GM12878 (cell line): ENCODE measurements at regions not wholly inside any gene's neighbourhood (a gene's known extent, or its start where the extent isn't known, plus 50 kb on each side); places are given as distances from the start of the nearest gene placed in this dataset.

Experiments used
- ATAC-seq: fragments of 200-7000 bp; cut with Tn5 transposase; 3 replicates; pipeline ENCODE4 v1.9.1; 2020; ENCODE audit warnings: mild to moderate bottlenecking, moderate library complexity
- BruUV-seq: library from RNA; stranded (reverse); fragments of 400-500 nt; replicated peaks from 2 replicates; lab custom pipeline; 2021; lab: Mats Ljungman, UMichigan
- CTCF ChIA-PET: fragments of 300-600 bp; sonication (Branson Sonifier 250); formaldehyde crosslinking; extraction: SDS; loops from one replicate; lab custom pipeline; 2021; ENCODE audit warnings: inconsistent platforms; lab: Yijun Ruan, JAX
- POLR2A ChIA-PET: fragments of 350-600 bp; formaldehyde crosslinking; extraction: SDS; loops from one replicate; lab custom pipeline; 2021; ENCODE audit warnings: inconsistent platforms; lab: Charles Lee
- RAD21 ChIA-PET: fragments of 300-600 bp; sonication (Branson Sonifier 250); formaldehyde crosslinking; loops from one replicate; lab custom pipeline; 2023; ENCODE audit warnings: antibody characterized with exemption; ENCODE audit not compliant: unreplicated experiment; lab: Charles Lee
- SMC1A ChIA-PET: fragments of 300-600 bp; sonication (Branson Sonifier 250); formaldehyde crosslinking; loops from one replicate; lab custom pipeline; 2023; ENCODE audit not compliant: unreplicated experiment, uncharacterized antibody; lab: Charles Lee
- DNase-seq: peaks from one replicate; pipeline ENCODE4 v3.0.0-alpha.2; 2011; ENCODE audit warnings: low read depth, low spot score
- FAIRE-seq: peaks from 3 replicates; lab custom pipeline; 2011; peaks lifted over from hg19 to GRCh38; lab: Jason Lieb, UNC
- H2AFZ ChIP-seq: 2 replicates; pipeline ENCODE4 v1.6.0; 2011; ENCODE audit warnings: low read depth, low read length, control low read depth; ENCODE audit not compliant: control insufficient read depth
- H3K27ac ChIP-seq: 2 replicates; pipeline ENCODE4 v1.5.1; 2011; ENCODE audit warnings: control low read depth; ENCODE audit not compliant: control insufficient read depth, insufficient read depth
- H3K27me3 ChIP-seq, 2 experiments: replicated peaks in 1 of 2; 2 replicates each; pipeline versions ENCODE4 v1.6.0 to v1.6.1; 2011; ENCODE audit warnings: low read length in 1 of 2; ENCODE audit not compliant: control insufficient read depth in 2 of 2, insufficient read depth in 2 of 2
- H3K36me3 ChIP-seq, 2 experiments: 2 replicates each; pipeline ENCODE4 v1.5.1; 2011; ENCODE audit warnings: low read length in 1 of 2; ENCODE audit not compliant: control insufficient read depth in 2 of 2, insufficient read depth in 2 of 2
- H3K4me1 ChIP-seq: 2 replicates; pipeline ENCODE4 v1.6.1; 2011; ENCODE audit warnings: mild to moderate bottlenecking, low read length, moderate library complexity, mixed read lengths; ENCODE audit not compliant: control insufficient read depth, insufficient read depth
- H3K4me2 ChIP-seq: 2 replicates; pipeline ENCODE4 v1.6.0; 2011; ENCODE audit warnings: control low read depth; ENCODE audit not compliant: control insufficient read depth, insufficient read depth
- H3K4me3 ChIP-seq: fragments of 200-600 bp; sonication (generic); 2 replicates; pipeline ENCODE4 v1.5.1; 2016
- H3K79me2 ChIP-seq: 2 replicates; pipeline ENCODE4 v1.6.0; 2011; ENCODE audit warnings: low read length; ENCODE audit not compliant: control insufficient read depth, insufficient read depth
- H3K9ac ChIP-seq: 2 replicates; pipeline ENCODE4 v1.8.0; 2011; ENCODE audit warnings: low read length, control low read depth, mixed read lengths; ENCODE audit not compliant: control insufficient read depth, insufficient read depth
- H3K9me3 ChIP-seq: replicated peaks from 3 replicates; pipeline ENCODE4 v1.5.1; 2011; ENCODE audit warnings: mild to moderate bottlenecking, low read length; ENCODE audit not compliant: control insufficient read depth, insufficient read depth
- H4K20me1 ChIP-seq: 2 replicates; pipeline ENCODE4 v1.6.0; 2011; ENCODE audit not compliant: control insufficient read depth, insufficient read depth
- BCLAF1 ChIP-seq: fragments of 450-650 bp; IDR thresholded peaks from 2 replicates; pipeline ENCODE4 v1.6.1; 2017; ENCODE audit warnings: antibody characterized with exemption, mild to moderate bottlenecking, moderate library complexity
- BHLHE40 ChIP-seq, 2 experiments: fragments of 450-650 bp in 1 of 2; IDR thresholded peaks; 2 replicates each; pipeline ENCODE4 v1.6.1; 2011 to 2017; ENCODE audit warnings: low read depth in 2 of 2, borderline replicate concordance in 1 of 2, improper control_type of control experiment in 1 of 2, low read length in 1 of 2, mild to moderate bottlenecking in 1 of 2
- HCFC1 ChIP-seq: fragments of 150-350 bp; IDR thresholded peaks from 2 replicates; pipeline ENCODE4 v1.6.1; 2014; ENCODE audit warnings: low read length
- POLR2AphosphoS2 ChIP-seq: IDR thresholded peaks from 2 replicates; pipeline ENCODE4 v1.6.1; 2011; ENCODE audit warnings: low read depth, mild to moderate bottlenecking, low read length, improper control_type of control experiment, moderate library complexity
- RELB ChIP-seq: fragments of 450-650 bp; IDR thresholded peaks from 2 replicates; pipeline ENCODE4 v1.6.1; 2017; ENCODE audit warnings: low read depth, mild to moderate bottlenecking, moderate library complexity
- SP1 ChIP-seq: IDR thresholded peaks from one replicate; pipeline ENCODE4 v1.6.1; 2011; ENCODE audit warnings: low read depth, low read length
- SPI1 ChIP-seq: IDR thresholded peaks from 2 replicates; pipeline ENCODE4 v1.6.1; 2011; ENCODE audit warnings: low read depth, mild to moderate bottlenecking, low read length, moderate library complexity, borderline replicate concordance; ENCODE audit not compliant: insufficient read depth
- SREBF2 ChIP-seq: IDR thresholded peaks from 2 replicates; pipeline ENCODE4 v1.6.1; 2012; ENCODE audit warnings: mild to moderate bottlenecking, low read length
- TCF3 ChIP-seq: IDR thresholded peaks from 2 replicates; pipeline ENCODE4 v1.6.1; 2012; ENCODE audit warnings: low read depth, mild to moderate bottlenecking, low read length, borderline replicate concordance; ENCODE audit not compliant: insufficient read depth
- ZNF384 ChIP-seq: IDR thresholded peaks from 2 replicates; pipeline ENCODE4 v1.6.1; 2012; ENCODE audit warnings: low read depth, mild to moderate bottlenecking, low read length, improper control_type of control experiment, borderline replicate concordance
- WGBS: methylation state at CpG from one replicate; pipeline ENCODE4 v1.1.6; 2016; ENCODE audit warnings: low lambda C conversion rate; ENCODE audit not compliant: insufficient replicate concordance, insufficient coverage; ENCODE audit errors: missing lambda C conversion rate; 5-methylcytosine and 5-hydroxymethylcytosine counted together
- in situ Hi-C: fragments of 300-500 bp; cut with MboI; formaldehyde crosslinking; loops from 9 replicates; pipeline ENCODE4 v1.14.3; 2018; ENCODE audit warnings: mixed read lengths
- intact Hi-C: fragments of 100-400 bp; cut with micrococcal nuclease; formaldehyde crosslinking; loops from one replicate; pipeline ENCODE4 v1.14.2; 2022; ENCODE audit not compliant: unreplicated experiment
- TF ChIP-seq, protein P1 (sequence below): fragments of 450-650 bp; IDR thresholded peaks from 2 replicates; pipeline ENCODE4 v1.6.1; 2017; ENCODE audit warnings: mild to moderate bottlenecking, low read depth, inconsistent platforms; ENCODE audit not compliant: poor library complexity, severe bottlenecking
- TF ChIP-seq, protein P2 (sequence below): fragments of 450-650 bp; IDR thresholded peaks from 2 replicates; pipeline ENCODE4 v1.6.1; 2016; ENCODE audit warnings: mild to moderate bottlenecking

DNA sequence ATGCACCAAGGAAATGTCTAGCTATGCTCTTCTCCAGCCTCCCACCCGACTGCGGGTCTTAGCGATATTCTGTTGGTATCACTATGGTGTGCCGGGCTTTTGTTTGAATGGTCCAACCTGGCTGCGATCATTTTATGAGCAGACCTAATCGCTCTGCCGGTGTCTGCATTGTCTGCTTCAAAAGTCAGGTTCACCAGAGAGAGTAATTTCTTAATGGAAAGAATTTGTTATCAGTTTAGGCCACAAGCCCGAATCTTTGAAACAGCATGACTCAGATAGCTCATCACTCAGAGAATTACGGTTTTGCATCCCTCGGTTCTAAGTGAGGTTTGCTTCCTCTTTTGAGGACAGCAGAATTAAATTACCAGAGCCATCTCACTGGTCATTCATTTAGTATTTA lies 521.0 kb upstream of the ARID1B start (continued):
- TF ChIP-seq SREBF2 (no peak), BHLHE40 (IDR thresholded peaks at IDR 0.05; ENCODE audit: borderline replicate concordance in 1 of 2, low read depth in 2 of 2, low read length in 1 of 2) (no peak)

GRCh38 chr6:156254240-156254639 lies 522.9 kb upstream of the ARID1B start:
- no peaks in the 10 kb centered on the region for H3K36me3 ChIP-seq
- H2AFZ ChIP-seq: no peak overlapping the region
- in situ Hi-C loops: no loop called here
- H3K4me2 ChIP-seq: no peak overlapping the region
- FAIRE-seq (no peak), DNase-seq (no peak)
- POLR2A ChIA-PET: no interaction called here
- H3K4me1 ChIP-seq: no peaks in the 10 kb centered on the region
- H3K27ac ChIP-seq: no peak overlapping the region
- no peak overlapping the region for H3K9ac ChIP-seq
- CTCF ChIA-PET: no interaction called here
- no peaks in the 10 kb centered on the region for H3K79me2 ChIP-seq
- TF ChIP-seq BCLAF1 (no peak), TCF3 (no peak), SPI1 (no peak), ZNF384 (no peak), HCFC1 (no peak), SP1 (no peak), RELB (no peak), POLR2AphosphoS2 (no peak)
- TF ChIP-seq, protein P1, sequence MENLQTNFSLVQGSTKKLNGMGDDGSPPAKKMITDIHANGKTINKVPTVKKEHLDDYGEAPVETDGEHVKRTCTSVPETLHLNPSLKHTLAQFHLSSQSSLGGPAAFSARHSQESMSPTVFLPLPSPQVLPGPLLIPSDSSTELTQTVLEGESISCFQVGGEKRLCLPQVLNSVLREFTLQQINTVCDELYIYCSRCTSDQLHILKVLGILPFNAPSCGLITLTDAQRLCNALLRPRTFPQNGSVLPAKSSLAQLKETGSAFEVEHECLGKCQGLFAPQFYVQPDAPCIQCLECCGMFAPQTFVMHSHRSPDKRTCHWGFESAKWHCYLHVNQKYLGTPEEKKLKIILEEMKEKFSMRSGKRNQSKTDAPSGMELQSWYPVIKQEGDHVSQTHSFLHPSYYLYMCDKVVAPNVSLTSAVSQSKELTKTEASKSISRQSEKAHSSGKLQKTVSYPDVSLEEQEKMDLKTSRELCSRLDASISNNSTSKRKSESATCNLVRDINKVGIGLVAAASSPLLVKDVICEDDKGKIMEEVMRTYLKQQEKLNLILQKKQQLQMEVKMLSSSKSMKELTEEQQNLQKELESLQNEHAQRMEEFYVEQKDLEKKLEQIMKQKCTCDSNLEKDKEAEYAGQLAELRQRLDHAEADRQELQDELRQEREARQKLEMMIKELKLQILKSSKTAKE: no peak
- TF ChIP-seq, protein P2, sequence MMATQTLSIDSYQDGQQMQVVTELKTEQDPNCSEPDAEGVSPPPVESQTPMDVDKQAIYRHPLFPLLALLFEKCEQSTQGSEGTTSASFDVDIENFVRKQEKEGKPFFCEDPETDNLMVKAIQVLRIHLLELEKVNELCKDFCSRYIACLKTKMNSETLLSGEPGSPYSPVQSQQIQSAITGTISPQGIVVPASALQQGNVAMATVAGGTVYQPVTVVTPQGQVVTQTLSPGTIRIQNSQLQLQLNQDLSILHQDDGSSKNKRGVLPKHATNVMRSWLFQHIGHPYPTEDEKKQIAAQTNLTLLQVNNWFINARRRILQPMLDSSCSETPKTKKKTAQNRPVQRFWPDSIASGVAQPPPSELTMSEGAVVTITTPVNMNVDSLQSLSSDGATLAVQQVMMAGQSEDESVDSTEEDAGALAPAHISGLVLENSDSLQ: no peak
- TF ChIP-seq, all 136 proteins: peak for 0
- no TSS peak for BruUV-seq
- intact Hi-C loops: no loop called here
- Histone ChIP-seq H3K27me3 (no peaks in the 10 kb centered on the region; a peak in 3 of 4 replicates), H3K9me3 (no peaks in the 10 kb centered on the region), H4K20me1 (no peaks in the 10 kb centered on the region), H3K4me3 (no peak overlapping the region)
- WGBS: 53% methylated on average over 5 of the region's 5 CpGs
- ChIA-PET SMC1A (no interaction called here), RAD21 (no interaction called here)
- ATAC-seq: no peak
